GM18873 (cell line): ENCODE measurements at regions not wholly inside any gene's neighbourhood (a gene's known extent, or its start where the extent isn't known, plus 50 kb on each side); places are given as distances from the start of the nearest gene placed in this dataset.
"Not testable (repeated sequence)": the region's sequence is repeated elsewhere in the genome, so short reads cannot be mapped to it uniquely, and the experiment has no call there.

ENCODE experiments used
- ATAC-seq: cut with Tn5 transposase; IDR thresholded peaks from one replicate; pipeline ENCODE4 v1.9.1; 2021; ENCODE audit warnings: mild to moderate bottlenecking, moderate library complexity, moderate number of reproducible peaks; ENCODE audit not compliant: unreplicated experiment, low FRiP score

- ATAC-seq: no peak
Measured at GRCh38 chr1:166304131-166304530, 137.3 kb upstream of the FAM78B start.

DNA sequence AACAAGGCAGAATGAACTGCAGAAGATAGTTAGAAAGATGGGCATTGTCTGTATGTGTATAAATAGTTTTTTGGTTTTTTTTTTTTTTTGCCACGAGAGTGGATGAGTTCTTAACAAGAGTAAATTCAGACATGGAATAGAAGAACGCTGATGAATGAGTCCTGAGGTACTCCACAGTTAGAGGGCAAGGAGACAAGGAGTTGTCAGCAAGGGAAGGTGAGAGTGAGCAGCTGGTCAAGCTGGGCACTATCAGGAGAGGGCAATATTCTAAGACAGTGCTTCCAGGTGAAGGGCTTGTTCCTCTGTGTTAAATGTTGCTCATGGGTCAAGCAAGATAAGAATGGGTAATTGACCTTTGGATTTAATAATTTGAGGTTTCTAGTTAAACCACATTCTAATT, 138.6 kb upstream of the FAM78B start:
- no peak for ATAC-seq

DNA sequence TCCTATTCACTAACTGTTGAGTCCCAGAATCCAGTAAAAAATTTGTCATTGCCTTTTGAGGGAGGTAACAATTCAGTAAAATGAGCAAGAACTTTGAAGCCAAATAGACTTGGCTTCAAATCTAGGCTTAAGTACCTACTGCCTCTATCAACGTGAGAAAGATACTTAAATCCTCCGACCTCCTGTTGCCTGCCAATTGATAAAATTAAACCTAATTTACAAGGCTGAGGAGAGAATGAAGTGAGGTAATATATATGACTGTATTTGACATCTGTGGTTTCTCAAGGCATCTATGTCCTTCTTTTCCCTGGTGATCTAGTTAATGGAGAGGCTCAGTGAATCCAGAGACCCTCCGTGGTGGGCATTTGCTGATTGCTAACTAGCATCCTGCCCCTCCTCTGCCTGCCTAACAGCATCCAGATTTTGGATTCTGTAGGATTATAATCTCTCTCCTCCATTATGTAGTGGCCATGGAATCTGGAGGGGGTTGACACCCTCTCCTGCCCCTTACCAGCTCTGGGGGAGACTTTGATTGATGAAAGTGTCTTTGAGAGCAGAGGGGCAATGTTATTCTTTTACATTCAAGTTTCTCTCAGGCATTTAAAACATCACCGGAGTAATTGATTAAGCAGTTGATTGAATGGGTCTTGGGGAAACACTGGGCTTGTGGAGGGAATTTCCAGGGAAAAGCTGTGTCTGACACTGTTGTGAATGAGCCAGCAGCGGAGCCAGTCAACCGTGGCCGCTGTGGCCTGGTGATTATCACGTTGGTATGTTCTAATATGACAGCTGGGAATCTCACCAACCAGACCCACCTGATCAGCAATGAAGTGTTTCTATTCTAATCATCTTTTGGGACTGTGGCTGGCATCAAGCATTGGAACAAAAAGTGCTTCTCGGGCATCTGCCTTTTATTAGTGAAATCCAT, 140.7 kb upstream of the FAM78B start:
- ATAC-seq: no peak

GRCh38 chr1:166316306-166316705, 149.5 kb upstream of the FAM78B start:
- ATAC-seq: not testable (repeated sequence)

DNA sequence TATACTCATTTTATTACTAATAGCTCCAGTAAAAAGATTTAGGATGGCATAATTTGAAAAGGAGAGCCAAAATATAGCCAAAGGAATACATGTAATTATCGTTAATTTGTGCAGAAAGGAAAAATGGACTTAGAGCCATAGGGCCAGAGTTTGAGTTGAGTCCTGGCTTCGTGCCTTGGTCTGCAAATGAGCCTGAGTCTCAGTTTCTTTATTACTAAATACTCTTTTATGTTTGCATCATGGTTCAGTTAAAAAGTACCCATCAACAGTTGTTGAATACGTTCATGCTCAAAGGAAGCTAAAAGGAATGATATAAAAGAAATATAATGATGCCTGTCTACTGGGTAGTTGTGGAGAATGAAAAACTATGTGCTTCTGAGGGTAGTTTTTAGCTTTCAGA, 155.7 kb upstream of the FAM78B start:
- ATAC-seq: no peak

- no peak for ATAC-seq
Measured at GRCh38 chr1:166327886-166328285, 161.1 kb upstream of the FAM78B start.

- ATAC-seq: no peak
Measured at GRCh38 chr1:166328956-166329355, 162.2 kb upstream of the FAM78B start.

GRCh38 chr1:166330096-166330495, 163.3 kb upstream of the FAM78B start:
- ATAC-seq: no peak

- no peak for ATAC-seq
Measured at GRCh38 chr1:166338105-166338504, 171.3 kb upstream of the FAM78B start.

- ATAC-seq: no peak
Measured at GRCh38 chr1:166340709-166341108, 173.9 kb upstream of the FAM78B start.

DNA sequence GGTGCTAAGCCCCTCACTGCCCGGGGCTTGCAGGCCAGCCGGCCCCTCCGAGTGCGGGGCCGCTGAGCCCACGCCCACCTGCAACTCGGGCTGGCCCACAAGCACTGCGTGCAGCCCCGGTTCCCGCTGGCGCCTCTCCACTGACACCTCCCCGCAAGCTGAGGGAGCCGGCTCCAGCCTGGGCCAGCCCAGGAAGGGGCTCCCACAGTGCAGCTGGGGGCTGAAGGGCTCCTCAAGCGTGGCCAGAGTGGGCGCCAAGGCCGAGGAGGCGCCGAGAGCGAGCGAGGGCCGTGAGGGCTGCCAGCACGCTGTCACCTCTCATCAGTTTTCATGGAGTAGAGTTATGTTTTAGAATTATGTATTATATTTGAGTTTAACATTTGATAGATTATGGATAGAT, 176.5 kb upstream of the FAM78B start:
- ATAC-seq: no peak

- ATAC-seq: no peak
Measured at GRCh38 chr1:166350490-166350889, 183.7 kb upstream of the FAM78B start.

DNA sequence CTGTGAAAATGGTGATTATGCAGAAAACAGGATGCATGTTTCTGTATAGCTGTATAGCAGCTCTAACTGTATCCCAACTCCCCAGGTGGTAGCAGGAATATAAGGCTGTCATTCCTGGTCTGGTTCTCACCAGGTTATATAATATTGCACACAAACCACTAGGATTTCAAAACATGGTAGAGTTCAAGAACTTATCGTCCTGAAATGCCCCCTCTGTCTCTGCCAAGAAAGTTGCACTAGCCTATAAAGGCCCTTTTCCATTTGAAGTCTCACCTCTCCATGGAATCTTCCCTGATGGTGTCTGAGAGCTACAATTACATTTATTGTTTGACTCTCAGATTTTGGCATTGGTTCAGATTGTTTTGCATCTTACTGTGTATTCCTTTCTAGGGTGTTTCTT, 184.9 kb upstream of the FAM78B start:
- no peak for ATAC-seq

GRCh38 chr1:166353213-166353612, 186.4 kb upstream of the FAM78B start:
- no peak for ATAC-seq

DNA sequence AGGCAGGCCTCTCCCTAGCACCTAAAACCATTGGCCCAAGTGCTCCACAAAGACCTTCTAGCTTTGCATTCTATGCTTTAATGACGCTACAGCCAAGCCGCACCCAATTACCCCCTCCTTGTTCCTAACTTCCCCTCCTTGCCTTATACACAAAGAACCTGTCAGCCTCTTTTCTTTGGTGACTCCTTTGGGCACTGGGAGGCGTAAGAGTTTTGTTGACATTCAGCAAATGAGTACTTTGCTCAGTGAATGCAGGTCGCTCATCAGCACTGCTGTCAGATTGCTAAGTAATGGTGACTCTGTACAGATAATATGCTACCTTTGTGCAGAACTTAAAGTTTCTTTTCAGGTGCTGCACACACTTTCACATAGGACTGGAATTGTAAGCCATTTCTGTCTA, 187.6 kb upstream of the FAM78B start:
- ATAC-seq: no peak

GRCh38 chr1:166365081-166365480, 198.3 kb upstream of the FAM78B start:
- ATAC-seq: no peak

DNA sequence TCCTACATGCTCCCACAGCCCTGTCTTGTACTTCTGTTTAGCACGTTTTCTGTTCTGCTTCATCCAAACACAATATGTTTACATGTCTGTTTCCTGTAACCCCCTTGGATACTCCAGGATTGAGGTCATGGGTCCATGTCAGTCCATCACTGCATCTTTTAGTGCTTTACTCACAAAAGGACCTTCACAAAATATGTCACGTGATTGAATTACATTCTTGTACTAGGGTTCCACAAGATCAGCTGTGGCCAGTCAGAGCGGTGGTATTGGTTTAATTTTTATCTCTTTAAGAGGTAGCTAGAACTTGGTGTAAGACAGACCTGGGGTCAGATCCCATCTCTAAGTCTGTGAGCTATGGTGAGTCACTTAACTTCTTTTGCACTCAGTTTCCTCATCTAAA, 201.2 kb upstream of the FAM78B start:
- no peak for ATAC-seq

GRCh38 chr1:166377896-166378295, 211.1 kb upstream of the FAM78B start:
- ATAC-seq: no peak

- no peak for ATAC-seq
Measured at GRCh38 chr1:166378805-166379204, 212.0 kb upstream of the FAM78B start.

DNA sequence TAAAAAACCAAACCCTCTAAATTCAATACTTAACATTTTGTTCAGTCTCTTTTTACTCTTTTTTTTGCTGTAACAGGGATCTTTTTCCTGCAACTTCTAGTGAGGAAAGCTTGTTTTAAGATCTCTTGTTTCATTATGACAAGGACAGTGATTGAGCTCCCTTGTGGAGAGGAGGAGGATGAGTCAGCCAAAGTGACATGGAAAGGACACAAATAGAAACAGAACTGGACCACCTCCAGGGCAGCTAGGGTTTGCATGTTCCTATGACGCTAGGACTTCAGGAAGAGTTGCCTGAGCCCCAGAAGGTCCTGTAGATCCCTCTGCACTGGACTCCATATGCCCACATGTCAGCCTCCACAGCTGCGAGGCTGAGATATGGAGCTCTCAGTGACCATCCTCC, 212.6 kb upstream of the FAM78B start:
- no peak for ATAC-seq

DNA sequence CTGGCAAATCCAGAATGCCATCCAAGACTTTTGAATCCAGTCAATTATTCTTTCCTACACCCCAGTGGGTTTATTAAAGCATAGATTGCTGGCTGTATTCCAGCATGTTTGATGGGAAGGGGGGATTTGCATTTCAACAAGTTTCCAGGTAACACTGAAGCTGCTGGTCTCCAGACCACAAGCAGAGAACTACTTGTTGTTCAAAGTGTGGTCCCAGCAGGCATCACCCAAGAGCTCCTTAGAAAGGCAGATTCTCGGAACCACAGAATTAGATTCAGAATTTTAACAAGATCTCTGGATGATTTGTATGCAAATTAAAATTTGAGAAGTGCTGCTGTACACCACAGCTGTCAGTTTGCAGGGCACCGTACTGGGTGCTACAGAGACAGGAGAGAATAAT, 216.3 kb upstream of the FAM78B start:
- ATAC-seq: no peak

DNA sequence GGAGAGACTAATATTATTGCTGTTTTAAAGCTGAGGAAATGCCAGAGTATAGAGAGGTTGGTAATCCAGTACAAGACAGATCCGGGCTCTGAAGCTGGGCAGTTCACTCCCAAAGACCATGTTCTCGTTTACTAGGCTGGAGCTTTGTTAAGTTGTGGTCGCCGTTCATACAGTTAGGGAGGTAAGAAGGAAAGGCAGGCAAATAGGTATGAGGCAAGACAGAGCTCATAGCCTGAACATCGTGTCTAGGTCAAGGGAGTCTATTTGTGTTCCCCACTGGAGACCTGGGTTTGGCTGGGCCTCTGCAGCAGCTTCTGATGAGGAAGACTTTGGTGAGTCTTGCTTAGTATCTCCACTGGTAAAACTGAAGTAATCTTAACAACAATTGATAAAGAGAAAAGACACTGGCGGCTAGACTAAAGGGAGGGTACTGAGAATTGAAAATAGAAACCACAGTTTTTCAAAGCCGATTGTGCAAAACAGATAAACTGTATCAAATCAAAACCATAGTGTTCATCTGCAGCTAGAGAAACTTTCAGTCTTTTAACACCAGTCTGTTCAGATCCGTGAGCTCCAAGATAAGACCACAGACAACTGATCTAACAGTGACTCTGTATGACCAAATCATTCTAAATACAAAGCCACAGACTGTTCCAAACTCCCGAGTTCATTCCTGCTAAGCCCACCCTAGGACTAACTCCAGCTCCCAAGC, 217.0 kb upstream of the FAM78B start:
- ATAC-seq: no peak
